Prostate gland (tissue), 2 donors: ENCODE measurements at regions not wholly inside any gene's neighbourhood (a gene's known extent, or its start where the extent isn't known, plus 50 kb on each side); places are given as distances from the start of the nearest gene placed in this dataset.

ENCODE experiments used
- CTCF ChIP-seq, 4 experiments: fragments of 200-600 bp in 2 of 4; fragments of 450-650 bp in 2 of 4; sonication (generic) in 2 of 4; IDR thresholded peaks; 1 replicate in 3 of 4; 2 replicates in 1 of 4; pipeline ENCODE4 v1.5.1; 2016 to 2019; ENCODE audit warnings: antibody characterized with exemption in 4 of 4, mild to moderate bottlenecking in 2 of 4, moderate library complexity in 2 of 4
- POLR2A ChIP-seq: fragments of 450-650 bp; IDR thresholded peaks from one replicate; pipeline ENCODE4 v1.6.1; 2016; ENCODE audit warnings: antibody characterized with exemption, mild to moderate bottlenecking

GRCh38 chr6:44560458-44561059 is 173.1 kb downstream of the CDC5L start:
- TF ChIP-seq CTCF (IDR thresholded peaks at IDR 0.05): no peak
- TF ChIP-seq POLR2A: no peak
